K562 (cell line): ENCODE measurements at regions not wholly inside any gene's neighbourhood (a gene's known extent, or its start where the extent isn't known, plus 50 kb on each side); places are given as distances from the start of the nearest gene placed in this dataset.

Experiments
- ARID2 ChIP-seq: fragments of 450-650 bp; IDR thresholded peaks from 2 replicates; pipeline ENCODE4 v1.6.1; 2017; ENCODE audit warnings: antibody characterized with exemption, mild to moderate bottlenecking
- ASH1L ChIP-seq: fragments of 450-650 bp; IDR thresholded peaks from 2 replicates; pipeline ENCODE4 v1.6.1; 2018; ENCODE audit warnings: borderline replicate concordance, mild to moderate bottlenecking, low read depth; ENCODE audit not compliant: partially characterized antibody
- ETV5 ChIP-seq: sonication (generic); formaldehyde crosslinking; IDR thresholded peaks from 2 replicates; pipeline ENCODE4 v1.4.0; 2020; ENCODE audit warnings: low read depth, mild to moderate bottlenecking, missing genetic modification reagents
- FIP1L1 ChIP-seq: fragments of 200-400 bp; formaldehyde crosslinking; IDR thresholded peaks from 2 replicates; pipeline ENCODE4 v1.6.1; 2018; ENCODE audit warnings: mild to moderate bottlenecking, low read depth, low read length; ENCODE audit not compliant: poor library complexity, severe bottlenecking
- GATA2 ChIP-seq: sonication (generic); formaldehyde crosslinking; IDR thresholded peaks from 2 replicates; pipeline ENCODE4 v1.4.0; 2020; ENCODE audit warnings: mild to moderate bottlenecking, missing genetic modification reagents
- ILK ChIP-seq: fragments of 450-650 bp; IDR thresholded peaks from 2 replicates; pipeline ENCODE4 v1.6.1; 2016; ENCODE audit warnings: missing genetic modification characterization, low read depth, mild to moderate bottlenecking, missing compliant biosample characterization, moderate library complexity, borderline replicate concordance
- LEF1 ChIP-seq: fragments of 450-650 bp; IDR thresholded peaks from 2 replicates; pipeline ENCODE4 v1.6.1; 2016; ENCODE audit warnings: mild to moderate bottlenecking
- MTF1 ChIP-seq: fragments of 250-450 bp; sonication (Bioruptor Pico); IDR thresholded peaks from 2 replicates; pipeline ENCODE4 v1.9.0; 2021; ENCODE audit warnings: moderate library complexity, mild to moderate bottlenecking, inconsistent platforms, borderline replicate concordance
- MXI1 ChIP-seq: IDR thresholded peaks from 2 replicates; pipeline ENCODE4 v1.6.1; 2011; ENCODE audit warnings: low read depth, mild to moderate bottlenecking, improper control_type of control experiment, low read length
- PHF20 ChIP-seq: fragments of 450-650 bp; IDR thresholded peaks from 2 replicates; pipeline ENCODE4 v1.6.1; 2018; ENCODE audit not compliant: partially characterized antibody
- POLR3G ChIP-seq: IDR thresholded peaks from 2 replicates; pipeline ENCODE4 v1.6.1; 2011; ENCODE audit not compliant: insufficient read length, insufficient replicate concordance; ENCODE audit errors: extremely low read depth
- RAD21 ChIP-seq, 2 experiments: fragments of 250-450 bp in 1 of 2; fragments of 450-650 bp in 1 of 2; sonication (Bioruptor Pico) in 1 of 2; formaldehyde crosslinking in 1 of 2; IDR thresholded peaks in 1 of 2; conservative IDR thresholded peaks in 1 of 2; 2 replicates each; pipeline versions ENCODE4 v1.4.0 to v1.8.0; 2020 to 2022; ENCODE audit warnings: mild to moderate bottlenecking in 2 of 2, moderate library complexity in 1 of 2
- RFX1 ChIP-seq: fragments of 450-650 bp; IDR thresholded peaks from 2 replicates; pipeline ENCODE4 v1.6.1; 2016; ENCODE audit warnings: mild to moderate bottlenecking, moderate library complexity
- SMARCE1 ChIP-seq: fragments of 450-650 bp; IDR thresholded peaks from 2 replicates; pipeline ENCODE4 v1.7.1; 2016; ENCODE audit warnings: mild to moderate bottlenecking
- ZBTB40 ChIP-seq, 2 experiments: fragments of 450-650 bp in 1 of 2; sonication (generic) in 1 of 2; formaldehyde crosslinking in 1 of 2; IDR thresholded peaks; 2 replicates each; pipeline versions ENCODE4 v1.7.1 to v1.9.0; 2016 to 2022; ENCODE audit warnings: inconsistent platforms in 1 of 2, mild to moderate bottlenecking in 1 of 2, missing genetic modification reagents in 1 of 2
- ZNF717 ChIP-seq: fragments of 250-450 bp; sonication (Bioruptor Pico); IDR thresholded peaks from 2 replicates; pipeline ENCODE4 v1.5.0; 2021
- TF ChIP-seq, protein P1 (sequence below): fragments of 250-450 bp; sonication (Bioruptor Pico); IDR thresholded peaks from 2 replicates; pipeline ENCODE4 v1.6.1; 2021; ENCODE audit warnings: mild to moderate bottlenecking

- TF ChIP-seq PHF20 (no peak), POLR3G (no peak), ZNF717 (no peak), ASH1L (no peak), RAD21 (CRISPR knock-in tag; conservative IDR thresholded peaks at IDR 0.05 in 1 of 2, IDR thresholded peaks at IDR 0.05 in 1 of 2) (no peak; a peak in 1 of 4 replicates), GATA2 (CRISPR knock-in tag) (peak; percentile 53), MTF1 (CRISPR knock-in tag) (no peak), MXI1 (no peak), ILK (tag) (no peak), LEF1 (peak; percentile 76), RFX1 (no peak), ETV5 (no peak), SMARCE1 (peak; percentile 63), ARID2 (no peak), FIP1L1 (no peak), ZBTB40 (IDR thresholded peaks at IDR 0.05) (no peak), ZBTB40 (CRISPR knock-in tag; IDR thresholded peaks at IDR 0.05) (no peak)
- TF ChIP-seq, protein P1, sequence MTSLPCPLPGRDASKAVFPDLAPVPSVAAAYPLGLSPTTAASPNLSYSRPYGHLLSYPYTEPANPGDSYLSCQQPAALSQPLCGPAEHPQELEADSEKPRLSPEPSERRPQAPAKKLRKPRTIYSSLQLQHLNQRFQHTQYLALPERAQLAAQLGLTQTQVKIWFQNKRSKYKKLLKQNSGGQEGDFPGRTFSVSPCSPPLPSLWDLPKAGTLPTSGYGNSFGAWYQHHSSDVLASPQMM, result no peak
These were observed 1249.2 kb upstream of the ZEB2 start (continued) for GRCh38 chr2:145769011-145769716.
